ENCODE measurements at regions not wholly inside any gene's neighbourhood (a gene's known extent, or its start where the extent isn't known, plus 50 kb on each side); places are given as distances from the start of the nearest gene placed in this dataset.

GRCh38 chr7:98500764-98501163 is 99.9 kb upstream of the BAIAP2L1 start:
- DNase-seq (ENCODE audit: low read depth) = no peak
- TF ChIP-seq CTCF (conservative IDR thresholded peaks at IDR 0.05; ENCODE audit: low read depth, low read length) = no peak
- H3K4me3 ChIP-seq (ENCODE audit: low read depth, low read length) = no peak overlapping the region

DNA sequence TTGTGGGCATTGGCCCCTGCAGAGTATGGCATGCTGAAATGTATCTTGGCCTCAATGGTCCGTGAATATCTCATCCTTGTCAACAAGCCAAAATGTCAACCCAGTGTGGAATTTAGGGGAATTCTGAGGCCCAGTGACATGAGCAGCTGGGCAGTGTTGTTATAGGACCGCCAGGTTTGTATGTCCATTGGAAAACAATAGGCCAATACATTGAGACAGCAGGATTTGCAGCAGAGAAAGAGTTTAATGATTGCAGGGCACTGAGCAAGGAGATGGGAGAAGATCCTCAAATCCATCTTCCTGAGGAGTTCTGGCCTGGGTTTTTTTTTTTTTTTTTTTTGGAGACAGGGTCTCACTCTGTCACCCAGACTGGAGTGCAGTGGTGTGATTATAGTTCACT is 95.7 kb upstream of the BAIAP2L1 start:
- TF ChIP-seq CTCF (conservative IDR thresholded peaks at IDR 0.05; ENCODE audit: low read depth, low read length) = no peak
- no peak overlapping the region for H3K4me3 ChIP-seq (ENCODE audit: low read depth, low read length)

GRCh38 chr7:98495200-98495955 is 94.5 kb upstream of the BAIAP2L1 start:
- DNase-seq (ENCODE audit: low read depth) = no peak
- no peak for TF ChIP-seq CTCF (conservative IDR thresholded peaks at IDR 0.05; ENCODE audit: low read depth, low read length)

More for the DNA sequence above, 95.7 kb upstream of the BAIAP2L1 start:
- DNase-seq (ENCODE audit: low read depth) = no peak

DNA sequence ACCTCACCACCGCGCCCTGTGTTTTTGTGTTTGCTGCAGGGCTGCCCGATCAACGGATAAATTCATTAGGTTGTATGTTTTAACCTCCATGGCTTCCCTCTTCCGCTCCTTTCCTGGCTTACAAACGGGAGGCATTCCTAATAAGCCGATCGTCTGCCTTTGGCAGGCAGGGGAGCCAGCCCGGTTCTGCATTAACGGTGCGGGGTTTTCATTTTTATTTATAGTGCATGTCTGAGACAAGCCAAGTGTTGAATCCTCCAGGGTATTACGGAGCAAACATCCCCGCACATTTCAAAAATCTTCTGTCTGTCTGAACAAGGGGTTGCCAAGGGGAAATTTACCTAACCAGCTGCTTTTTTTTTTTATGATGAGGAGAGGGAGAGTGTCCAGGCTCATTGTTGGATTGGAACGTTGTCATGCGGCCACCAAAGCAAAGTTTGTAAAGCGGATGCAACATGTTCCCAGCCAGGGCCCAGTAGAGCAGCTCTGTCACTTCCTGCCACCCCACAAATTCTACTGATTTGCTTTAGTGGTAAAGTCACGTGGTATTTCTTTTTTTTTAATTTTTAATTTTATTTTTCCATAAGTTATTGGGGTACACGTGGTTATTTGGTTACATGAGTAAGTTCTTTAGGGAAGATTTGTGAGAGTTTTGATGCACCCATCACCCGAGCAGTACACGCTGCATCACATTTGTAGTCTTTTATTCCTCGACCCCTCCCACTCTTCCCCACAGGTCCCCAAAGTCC is 92.3 kb upstream of the BAIAP2L1 start:
- TF ChIP-seq CTCF (conservative IDR thresholded peaks at IDR 0.05; ENCODE audit: low read depth, low read length) = no peak
- H3K4me3 ChIP-seq (ENCODE audit: low read depth, low read length) = no peak overlapping the region
- no peak for DNase-seq (ENCODE audit: low read depth)

More at GRCh38 chr7:98495200-98495955, 94.5 kb upstream of the BAIAP2L1 start:
- no peak overlapping the region for H3K4me3 ChIP-seq (ENCODE audit: low read depth, low read length)

DNA sequence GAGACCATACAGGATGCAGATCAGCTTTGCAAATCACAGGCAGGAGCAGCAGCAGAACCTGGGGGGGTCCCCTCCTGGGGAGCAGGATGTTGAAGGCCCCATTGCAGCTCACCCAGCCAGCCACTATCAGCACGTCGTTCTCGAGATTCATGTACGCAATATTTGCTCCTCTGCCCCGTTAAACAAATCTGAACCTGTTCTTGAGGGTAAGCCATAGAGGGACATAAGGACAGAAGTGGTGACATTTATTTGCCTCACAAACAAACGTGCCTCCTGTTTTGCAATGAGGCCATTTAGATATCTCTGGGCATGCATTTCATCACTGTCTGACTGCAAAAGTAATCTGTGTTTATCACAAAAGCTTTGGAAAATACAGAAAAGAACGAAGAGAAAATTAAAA is 87.3 kb upstream of the BAIAP2L1 start:
- no peak overlapping the region for H3K4me3 ChIP-seq (ENCODE audit: low read depth, low read length)
- no peak for TF ChIP-seq CTCF (conservative IDR thresholded peaks at IDR 0.05; ENCODE audit: low read depth, low read length)
- DNase-seq (ENCODE audit: low read depth) = no peak

GRCh38 chr7:98483964-98484545 is 83.2 kb upstream of the BAIAP2L1 start:
- no peak for DNase-seq (ENCODE audit: low read depth)
- no peak overlapping the region for H3K4me3 ChIP-seq (ENCODE audit: low read depth, low read length)
- no peak for TF ChIP-seq CTCF (conservative IDR thresholded peaks at IDR 0.05; ENCODE audit: low read depth, low read length)

All from choroid plexus epithelial cell (primary cell).